Esophagus muscularis mucosa (tissue), 4 donors: ENCODE measurements at regions not wholly inside any gene's neighbourhood (a gene's known extent, or its start where the extent isn't known, plus 50 kb on each side); places are given as distances from the start of the nearest gene placed in this dataset.

Source experiments
- DNase-seq: peaks from one replicate; pipeline ENCODE4 v3.0.0-alpha.2; 2017; ENCODE audit errors: extremely low spot score
- H3K27ac ChIP-seq, 4 donors: fragments of 200-600 bp; sonication (generic); replicated peaks in 1 of 4; 1 replicate in 3 of 4; 2 replicates in 1 of 4; pipeline ENCODE4 v1.5.1; 2016 to 2019; ENCODE audit warnings: mild to moderate bottlenecking in 1 of 4
- H3K27me3 ChIP-seq, 4 donors: fragments of 200-600 bp; sonication (generic); one replicate each; pipeline versions ENCODE4 v1.5.1 to v1.6.0; 2016 to 2019
- H3K36me3 ChIP-seq, 4 donors: fragments of 200-600 bp; sonication (generic); one replicate each; pipeline ENCODE4 v1.5.1; 2016 to 2019
- H3K4me1 ChIP-seq, 4 donors: fragments of 200-600 bp; sonication (generic); one replicate each; pipeline ENCODE4 v1.5.1; 2016 to 2019
- H3K4me3 ChIP-seq, 4 donors: fragments of 200-600 bp; sonication (generic); 1 replicate in 2 of 4; 2 replicates in 2 of 4; pipeline ENCODE4 v1.5.1; 2016 to 2019; ENCODE audit warnings: mild to moderate bottlenecking in 4 of 4, moderate library complexity in 1 of 4
- H3K9me3 ChIP-seq, 4 donors: fragments of 200-600 bp; sonication (generic); 1 replicate in 3 of 4; 2 replicates in 1 of 4; pipeline ENCODE4 v1.5.1; 2016 to 2019
- CTCF ChIP-seq, 3 experiments: fragments of 200-600 bp in 2 of 3; fragments of 450-650 bp in 1 of 3; sonication (generic) in 2 of 3; IDR thresholded peaks; one replicate each; pipeline ENCODE4 v1.5.1; 2017 to 2019; ENCODE audit warnings: antibody characterized with exemption in 3 of 3, mild to moderate bottlenecking in 2 of 3, moderate library complexity in 1 of 3
- EP300 ChIP-seq: sonication (generic); formaldehyde crosslinking; IDR thresholded peaks from one replicate; pipeline ENCODE4 v1.6.1; 2017; ENCODE audit warnings: antibody characterized with exemption
- POLR2A ChIP-seq: fragments of 450-650 bp; IDR thresholded peaks from one replicate; pipeline ENCODE4 v1.6.1; 2017; ENCODE audit warnings: antibody characterized with exemption, moderate library complexity, mild to moderate bottlenecking, low read depth
- POLR2AphosphoS5 ChIP-seq, 2 donors: sonication (generic); formaldehyde crosslinking; IDR thresholded peaks; one replicate each; pipeline ENCODE4 v1.6.1; 2017; ENCODE audit warnings: antibody characterized with exemption in 2 of 2
- WGBS: methylation state at CpG from one replicate; pipeline ENCODE4 v1.1.5; 2018; 5-methylcytosine and 5-hydroxymethylcytosine counted together
- intact Hi-C: fragments of 100-400 bp; cut with DNase I; formaldehyde crosslinking; loops from one replicate; pipeline ENCODE4 v1.15.1; 2023

- H3K9me3 ChIP-seq, result no peaks in the 10 kb centered on the region
- WGBS, result 67% methylated on average over 7 of the region's 7 CpGs
- no peak for DNase-seq
- intact Hi-C loops, result no loop called here
- TF ChIP-seq EP300 (no peak), CTCF (IDR thresholded peaks at IDR 0.05) (no peak)
- H3K27me3 ChIP-seq, result no peaks in the 10 kb centered on the region
- H3K36me3 ChIP-seq, result no peaks in the 10 kb centered on the region
- no peak overlapping the region for H3K27ac ChIP-seq
- H3K4me1 ChIP-seq, result no peaks in the 10 kb centered on the region
- no peak overlapping the region for H3K4me3 ChIP-seq
Measured at GRCh38 chrX:36859231-36859630, 148.9 kb upstream of the FAM47C start.

GRCh38 chrX:36861601-36862000 is 146.6 kb upstream of the FAM47C start:
- H3K4me1 ChIP-seq, result no peaks in the 10 kb centered on the region
- no peak for TF ChIP-seq POLR2AphosphoS5 (IDR thresholded peaks at IDR 0.05)
- no peak for TF ChIP-seq CTCF (IDR thresholded peaks at IDR 0.05)
- TF ChIP-seq POLR2A, result no peak
- TF ChIP-seq EP300, result no peak
- no peak overlapping the region for H3K4me3 ChIP-seq
- no peaks in the 10 kb centered on the region for H3K9me3 ChIP-seq
- H3K36me3 ChIP-seq, result no peaks in the 10 kb centered on the region
- no peak overlapping the region for H3K27ac ChIP-seq
- no peak for DNase-seq
- intact Hi-C loops, result no loop called here
- no peaks in the 10 kb centered on the region for H3K27me3 ChIP-seq

- intact Hi-C loops, result no loop called here
- no peak for DNase-seq
Measured at GRCh38 chrX:36867143-36867542, 141.0 kb upstream of the FAM47C start.

GRCh38 chrX:36868592-36868991 is 139.6 kb upstream of the FAM47C start:
- Histone ChIP-seq H3K4me3 (no peak overlapping the region), H3K36me3 (no peaks in the 10 kb centered on the region), H3K4me1 (no peaks in the 10 kb centered on the region), H3K9me3 (no peaks in the 10 kb centered on the region), H3K27ac (no peak overlapping the region), H3K27me3 (no peaks in the 10 kb centered on the region)
- WGBS, result 60% methylated on average over 3 of the region's 3 CpGs
- TF ChIP-seq POLR2AphosphoS5 (IDR thresholded peaks at IDR 0.05) (no peak), EP300 (no peak), POLR2A (no peak), CTCF (IDR thresholded peaks at IDR 0.05) (no peak)
- intact Hi-C loops, result no loop called here
- DNase-seq, result no peak

More at GRCh38 chrX:36867143-36867542, 141.0 kb upstream of the FAM47C start:
- peak in 2 of 3 experiments; percentile 47 to 49 for TF ChIP-seq CTCF (IDR thresholded peaks at IDR 0.05)
- no peak for TF ChIP-seq EP300
- Histone ChIP-seq H3K27me3 (no peaks in the 10 kb centered on the region), H3K4me3 (no peak overlapping the region), H3K36me3 (no peaks in the 10 kb centered on the region), H3K27ac (no peak overlapping the region), H3K4me1 (no peaks in the 10 kb centered on the region), H3K9me3 (no peaks in the 10 kb centered on the region)
- 12% methylated on average over 3 of the region's 3 CpGs for WGBS

- Histone ChIP-seq H3K27me3 (no peaks in the 10 kb centered on the region), H3K36me3 (no peaks in the 10 kb centered on the region), H3K27ac (no peak overlapping the region), H3K9me3 (no peaks in the 10 kb centered on the region), H3K4me3 (no peak overlapping the region), H3K4me1 (no peaks in the 10 kb centered on the region)
- no peak for TF ChIP-seq POLR2AphosphoS5 (IDR thresholded peaks at IDR 0.05)
- no peak for TF ChIP-seq CTCF (IDR thresholded peaks at IDR 0.05)
- TF ChIP-seq POLR2A, result no peak
- no peak for TF ChIP-seq EP300
- DNase-seq, result no peak
- WGBS, result 67% methylated on average over 2 of the region's 2 CpGs
- intact Hi-C loops, result no loop called here
Measured at GRCh38 chrX:36869457-36869856, 138.7 kb upstream of the FAM47C start.
